ENCODE measurements at regions not wholly inside any gene's neighbourhood (a gene's known extent, or its start where the extent isn't known, plus 50 kb on each side); places are given as distances from the start of the nearest gene placed in this dataset.

- TF ChIP-seq CTCF (IDR thresholded peaks at IDR 0.05; ENCODE audit: low read length), result no peak
- TF ChIP-seq EZH2 (optimal IDR thresholded peaks at IDR 0.05; ENCODE audit: low read depth, low read length), result no peak
Measured at GRCh38 chr14:80350707-80351106, 139.4 kb upstream of the DIO2 start.
